GM12878 (cell line): ENCODE measurements at regions not wholly inside any gene's neighbourhood (a gene's known extent, or its start where the extent isn't known, plus 50 kb on each side); places are given as distances from the start of the nearest gene placed in this dataset.

Source experiments
- ATAC-seq: fragments of 200-7000 bp; cut with Tn5 transposase; 3 replicates; pipeline ENCODE4 v1.9.1; 2020; ENCODE audit warnings: mild to moderate bottlenecking, moderate library complexity
- BruUV-seq: library from RNA; stranded (reverse); fragments of 400-500 nt; replicated peaks from 2 replicates; lab custom pipeline; 2021; lab: Mats Ljungman, UMichigan
- CTCF ChIA-PET: fragments of 300-600 bp; sonication (Branson Sonifier 250); formaldehyde crosslinking; extraction: SDS; loops from one replicate; lab custom pipeline; 2021; ENCODE audit warnings: inconsistent platforms; lab: Yijun Ruan, JAX
- POLR2A ChIA-PET: fragments of 350-600 bp; formaldehyde crosslinking; extraction: SDS; loops from one replicate; lab custom pipeline; 2021; ENCODE audit warnings: inconsistent platforms; lab: Charles Lee
- RAD21 ChIA-PET: fragments of 300-600 bp; sonication (Branson Sonifier 250); formaldehyde crosslinking; loops from one replicate; lab custom pipeline; 2023; ENCODE audit warnings: antibody characterized with exemption; ENCODE audit not compliant: unreplicated experiment; lab: Charles Lee
- SMC1A ChIA-PET: fragments of 300-600 bp; sonication (Branson Sonifier 250); formaldehyde crosslinking; loops from one replicate; lab custom pipeline; 2023; ENCODE audit not compliant: unreplicated experiment, uncharacterized antibody; lab: Charles Lee
- DNase-seq: peaks from one replicate; pipeline ENCODE4 v3.0.0-alpha.2; 2011; ENCODE audit warnings: low read depth, low spot score
- FAIRE-seq: peaks from 3 replicates; lab custom pipeline; 2011; peaks lifted over from hg19 to GRCh38; lab: Jason Lieb, UNC
- H2AFZ ChIP-seq: 2 replicates; pipeline ENCODE4 v1.6.0; 2011; ENCODE audit warnings: low read depth, low read length, control low read depth; ENCODE audit not compliant: control insufficient read depth
- H3K27ac ChIP-seq: 2 replicates; pipeline ENCODE4 v1.5.1; 2011; ENCODE audit warnings: control low read depth; ENCODE audit not compliant: control insufficient read depth, insufficient read depth
- H3K27me3 ChIP-seq, 2 experiments: replicated peaks in 1 of 2; 2 replicates each; pipeline versions ENCODE4 v1.6.0 to v1.6.1; 2011; ENCODE audit warnings: low read length in 1 of 2; ENCODE audit not compliant: control insufficient read depth in 2 of 2, insufficient read depth in 2 of 2
- H3K36me3 ChIP-seq, 2 experiments: 2 replicates each; pipeline ENCODE4 v1.5.1; 2011; ENCODE audit warnings: low read length in 1 of 2; ENCODE audit not compliant: control insufficient read depth in 2 of 2, insufficient read depth in 2 of 2
- H3K4me1 ChIP-seq: 2 replicates; pipeline ENCODE4 v1.6.1; 2011; ENCODE audit warnings: mild to moderate bottlenecking, low read length, moderate library complexity, mixed read lengths; ENCODE audit not compliant: control insufficient read depth, insufficient read depth
- H3K4me2 ChIP-seq: 2 replicates; pipeline ENCODE4 v1.6.0; 2011; ENCODE audit warnings: control low read depth; ENCODE audit not compliant: control insufficient read depth, insufficient read depth
- H3K4me3 ChIP-seq: fragments of 200-600 bp; sonication (generic); 2 replicates; pipeline ENCODE4 v1.5.1; 2016
- H3K79me2 ChIP-seq: 2 replicates; pipeline ENCODE4 v1.6.0; 2011; ENCODE audit warnings: low read length; ENCODE audit not compliant: control insufficient read depth, insufficient read depth
- H3K9ac ChIP-seq: 2 replicates; pipeline ENCODE4 v1.8.0; 2011; ENCODE audit warnings: low read length, control low read depth, mixed read lengths; ENCODE audit not compliant: control insufficient read depth, insufficient read depth
- H3K9me3 ChIP-seq: replicated peaks from 3 replicates; pipeline ENCODE4 v1.5.1; 2011; ENCODE audit warnings: mild to moderate bottlenecking, low read length; ENCODE audit not compliant: control insufficient read depth, insufficient read depth
- H4K20me1 ChIP-seq: 2 replicates; pipeline ENCODE4 v1.6.0; 2011; ENCODE audit not compliant: control insufficient read depth, insufficient read depth
- BHLHE40 ChIP-seq, 2 experiments: fragments of 450-650 bp in 1 of 2; IDR thresholded peaks; 2 replicates each; pipeline ENCODE4 v1.6.1; 2011 to 2017; ENCODE audit warnings: low read depth in 2 of 2, borderline replicate concordance in 1 of 2, improper control_type of control experiment in 1 of 2, low read length in 1 of 2, mild to moderate bottlenecking in 1 of 2
- CBX3 ChIP-seq: fragments of 200-600 bp; sonication (generic); IDR thresholded peaks from 2 replicates; pipeline ENCODE4 v1.6.1; 2016; ENCODE audit warnings: low read depth, borderline replicate concordance
- KAT2A ChIP-seq: conservative IDR thresholded peaks from 2 replicates; pipeline ENCODE4 v1.6.1; 2011; ENCODE audit warnings: low read depth, low read length; ENCODE audit not compliant: control insufficient read depth
- NFIC ChIP-seq: IDR thresholded peaks from 2 replicates; pipeline ENCODE4 v1.6.1; 2012; ENCODE audit warnings: low read depth, mild to moderate bottlenecking, inconsistent platforms, low read length, moderate library complexity
- NRF1 ChIP-seq: conservative IDR thresholded peaks from 2 replicates; pipeline ENCODE4 v1.6.1; 2011; ENCODE audit warnings: mild to moderate bottlenecking, low read depth, low read length, improper control_type of control experiment
- RUNX3 ChIP-seq: IDR thresholded peaks from 2 replicates; pipeline ENCODE4 v1.6.1; 2012; ENCODE audit warnings: low read length, inconsistent platforms
- SIX5 ChIP-seq: IDR thresholded peaks from 2 replicates; pipeline ENCODE4 v1.6.1; 2011; ENCODE audit warnings: mild to moderate bottlenecking, low read depth, low read length, moderate library complexity; ENCODE audit not compliant: severe bottlenecking
- SREBF1 ChIP-seq: IDR thresholded peaks from 2 replicates; pipeline ENCODE4 v1.6.1; 2012; ENCODE audit warnings: mild to moderate bottlenecking, low read length
- TCF12 ChIP-seq: IDR thresholded peaks from 2 replicates; pipeline ENCODE4 v1.6.1; 2011; ENCODE audit warnings: low read depth, mild to moderate bottlenecking, low read length
- TCF3 ChIP-seq: IDR thresholded peaks from 2 replicates; pipeline ENCODE4 v1.6.1; 2012; ENCODE audit warnings: low read depth, mild to moderate bottlenecking, low read length, borderline replicate concordance; ENCODE audit not compliant: insufficient read depth
- YY1 ChIP-seq: IDR thresholded peaks from 2 replicates; pipeline ENCODE4 v1.6.1; 2011; ENCODE audit warnings: low read depth, mild to moderate bottlenecking, low read length
- ZBED1 ChIP-seq: IDR thresholded peaks from 2 replicates; pipeline ENCODE4 v1.6.1; 2016; ENCODE audit warnings: borderline replicate concordance
- WGBS: methylation state at CpG from one replicate; pipeline ENCODE4 v1.1.6; 2016; ENCODE audit warnings: low lambda C conversion rate; ENCODE audit not compliant: insufficient replicate concordance, insufficient coverage; ENCODE audit errors: missing lambda C conversion rate; 5-methylcytosine and 5-hydroxymethylcytosine counted together
- in situ Hi-C: fragments of 300-500 bp; cut with MboI; formaldehyde crosslinking; loops from 9 replicates; pipeline ENCODE4 v1.14.3; 2018; ENCODE audit warnings: mixed read lengths
- intact Hi-C: fragments of 100-400 bp; cut with micrococcal nuclease; formaldehyde crosslinking; loops from one replicate; pipeline ENCODE4 v1.14.2; 2022; ENCODE audit not compliant: unreplicated experiment
- TF ChIP-seq, protein P1 (sequence below): fragments of 450-650 bp; IDR thresholded peaks from 2 replicates; pipeline ENCODE4 v1.6.1; 2017; ENCODE audit warnings: borderline replicate concordance
- TF ChIP-seq, protein P2 (sequence below): IDR thresholded peaks from 2 replicates; pipeline ENCODE4 v1.6.1; 2011; ENCODE audit warnings: low read depth, low read length, improper control_type of control experiment, borderline replicate concordance
- TF ChIP-seq, protein P3 (sequence below): fragments of 450-650 bp; IDR thresholded peaks from 2 replicates; pipeline ENCODE4 v1.6.1; 2017; ENCODE audit warnings: antibody characterized with exemption, mild to moderate bottlenecking, moderate library complexity
- TF ChIP-seq, protein P4 (sequence below): IDR thresholded peaks from 2 replicates; pipeline ENCODE4 v1.6.1; 2011; ENCODE audit warnings: mild to moderate bottlenecking, low read depth, low read length, moderate library complexity; ENCODE audit not compliant: insufficient replicate concordance
- TF ChIP-seq, protein P5 (sequence below): IDR thresholded peaks from 2 replicates; pipeline ENCODE4 v1.6.1; 2012; ENCODE audit warnings: low read length, inconsistent platforms

DNA sequence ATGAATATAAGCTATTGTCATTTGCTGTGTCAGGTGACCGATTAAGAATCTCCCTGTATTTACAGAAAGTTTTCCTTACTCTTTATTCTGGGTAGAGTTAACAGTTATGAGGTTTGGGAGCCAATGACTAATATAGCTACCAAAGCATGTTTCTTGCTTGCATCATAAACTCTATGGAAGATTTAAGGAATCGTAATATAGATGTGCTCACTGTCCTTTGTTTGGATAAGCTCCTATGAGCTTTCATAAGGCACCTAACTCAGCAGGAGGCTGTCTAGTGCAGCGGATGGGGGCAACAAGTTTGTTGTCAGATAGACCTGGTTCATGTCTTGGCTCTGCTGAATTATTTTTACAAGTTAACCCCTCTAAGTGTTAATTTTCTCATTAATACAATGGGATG is 75.0 kb upstream of the PAQR3 start:
- CTCF ChIA-PET, result no interaction called here
- in situ Hi-C loops, result no loop called here
- BruUV-seq, result no TSS peak
- TF ChIP-seq, protein P1, sequence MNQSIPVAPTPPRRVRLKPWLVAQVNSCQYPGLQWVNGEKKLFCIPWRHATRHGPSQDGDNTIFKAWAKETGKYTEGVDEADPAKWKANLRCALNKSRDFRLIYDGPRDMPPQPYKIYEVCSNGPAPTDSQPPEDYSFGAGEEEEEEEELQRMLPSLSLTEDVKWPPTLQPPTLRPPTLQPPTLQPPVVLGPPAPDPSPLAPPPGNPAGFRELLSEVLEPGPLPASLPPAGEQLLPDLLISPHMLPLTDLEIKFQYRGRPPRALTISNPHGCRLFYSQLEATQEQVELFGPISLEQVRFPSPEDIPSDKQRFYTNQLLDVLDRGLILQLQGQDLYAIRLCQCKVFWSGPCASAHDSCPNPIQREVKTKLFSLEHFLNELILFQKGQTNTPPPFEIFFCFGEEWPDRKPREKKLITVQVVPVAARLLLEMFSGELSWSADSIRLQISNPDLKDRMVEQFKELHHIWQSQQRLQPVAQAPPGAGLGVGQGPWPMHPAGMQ, result no peak
- no peak for TF ChIP-seq SREBF1
- TF ChIP-seq, protein P2, sequence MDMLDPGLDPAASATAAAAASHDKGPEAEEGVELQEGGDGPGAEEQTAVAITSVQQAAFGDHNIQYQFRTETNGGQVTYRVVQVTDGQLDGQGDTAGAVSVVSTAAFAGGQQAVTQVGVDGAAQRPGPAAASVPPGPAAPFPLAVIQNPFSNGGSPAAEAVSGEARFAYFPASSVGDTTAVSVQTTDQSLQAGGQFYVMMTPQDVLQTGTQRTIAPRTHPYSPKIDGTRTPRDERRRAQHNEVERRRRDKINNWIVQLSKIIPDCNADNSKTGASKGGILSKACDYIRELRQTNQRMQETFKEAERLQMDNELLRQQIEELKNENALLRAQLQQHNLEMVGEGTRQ, result no peak
- no peak for TF ChIP-seq SIX5
- TF ChIP-seq BHLHE40 (IDR thresholded peaks at IDR 0.05; ENCODE audit: borderline replicate concordance in 1 of 2, low read depth in 2 of 2, low read length in 1 of 2), result no peak
- TF ChIP-seq, protein P3, sequence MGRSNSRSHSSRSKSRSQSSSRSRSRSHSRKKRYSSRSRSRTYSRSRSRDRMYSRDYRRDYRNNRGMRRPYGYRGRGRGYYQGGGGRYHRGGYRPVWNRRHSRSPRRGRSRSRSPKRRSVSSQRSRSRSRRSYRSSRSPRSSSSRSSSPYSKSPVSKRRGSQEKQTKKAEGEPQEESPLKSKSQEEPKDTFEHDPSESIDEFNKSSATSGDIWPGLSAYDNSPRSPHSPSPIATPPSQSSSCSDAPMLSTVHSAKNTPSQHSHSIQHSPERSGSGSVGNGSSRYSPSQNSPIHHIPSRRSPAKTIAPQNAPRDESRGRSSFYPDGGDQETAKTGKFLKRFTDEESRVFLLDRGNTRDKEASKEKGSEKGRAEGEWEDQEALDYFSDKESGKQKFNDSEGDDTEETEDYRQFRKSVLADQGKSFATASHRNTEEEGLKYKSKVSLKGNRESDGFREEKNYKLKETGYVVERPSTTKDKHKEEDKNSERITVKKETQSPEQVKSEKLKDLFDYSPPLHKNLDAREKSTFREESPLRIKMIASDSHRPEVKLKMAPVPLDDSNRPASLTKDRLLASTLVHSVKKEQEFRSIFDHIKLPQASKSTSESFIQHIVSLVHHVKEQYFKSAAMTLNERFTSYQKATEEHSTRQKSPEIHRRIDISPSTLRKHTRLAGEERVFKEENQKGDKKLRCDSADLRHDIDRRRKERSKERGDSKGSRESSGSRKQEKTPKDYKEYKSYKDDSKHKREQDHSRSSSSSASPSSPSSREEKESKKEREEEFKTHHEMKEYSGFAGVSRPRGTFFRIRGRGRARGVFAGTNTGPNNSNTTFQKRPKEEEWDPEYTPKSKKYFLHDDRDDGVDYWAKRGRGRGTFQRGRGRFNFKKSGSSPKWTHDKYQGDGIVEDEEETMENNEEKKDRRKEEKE, result no peak
- TF ChIP-seq, protein P4, sequence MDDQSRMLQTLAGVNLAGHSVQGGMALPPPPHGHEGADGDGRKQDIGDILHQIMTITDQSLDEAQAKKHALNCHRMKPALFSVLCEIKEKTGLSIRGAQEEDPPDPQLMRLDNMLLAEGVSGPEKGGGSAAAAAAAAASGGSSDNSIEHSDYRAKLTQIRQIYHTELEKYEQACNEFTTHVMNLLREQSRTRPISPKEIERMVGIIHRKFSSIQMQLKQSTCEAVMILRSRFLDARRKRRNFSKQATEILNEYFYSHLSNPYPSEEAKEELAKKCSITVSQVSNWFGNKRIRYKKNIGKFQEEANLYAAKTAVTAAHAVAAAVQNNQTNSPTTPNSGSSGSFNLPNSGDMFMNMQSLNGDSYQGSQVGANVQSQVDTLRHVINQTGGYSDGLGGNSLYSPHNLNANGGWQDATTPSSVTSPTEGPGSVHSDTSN, result no peak
- no peak for TF ChIP-seq RUNX3
- no peak for TF ChIP-seq CBX3
- no peak for TF ChIP-seq KAT2A
- no peak for TF ChIP-seq TCF3
- TF ChIP-seq NFIC, result no peak
- TF ChIP-seq TCF12, result no peak
- no peak for TF ChIP-seq YY1
- TF ChIP-seq, protein P5, sequence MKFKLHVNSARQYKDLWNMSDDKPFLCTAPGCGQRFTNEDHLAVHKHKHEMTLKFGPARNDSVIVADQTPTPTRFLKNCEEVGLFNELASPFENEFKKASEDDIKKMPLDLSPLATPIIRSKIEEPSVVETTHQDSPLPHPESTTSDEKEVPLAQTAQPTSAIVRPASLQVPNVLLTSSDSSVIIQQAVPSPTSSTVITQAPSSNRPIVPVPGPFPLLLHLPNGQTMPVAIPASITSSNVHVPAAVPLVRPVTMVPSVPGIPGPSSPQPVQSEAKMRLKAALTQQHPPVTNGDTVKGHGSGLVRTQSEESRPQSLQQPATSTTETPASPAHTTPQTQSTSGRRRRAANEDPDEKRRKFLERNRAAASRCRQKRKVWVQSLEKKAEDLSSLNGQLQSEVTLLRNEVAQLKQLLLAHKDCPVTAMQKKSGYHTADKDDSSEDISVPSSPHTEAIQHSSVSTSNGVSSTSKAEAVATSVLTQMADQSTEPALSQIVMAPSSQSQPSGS, result no peak
- no peak for TF ChIP-seq ZBED1
- no peak for TF ChIP-seq NRF1

More for the DNA sequence above, 75.0 kb upstream of the PAQR3 start:
- Histone ChIP-seq H3K36me3 (no peaks in the 10 kb centered on the region), H4K20me1 (no peaks in the 10 kb centered on the region), H3K4me3 (no peak overlapping the region), H3K79me2 (no peaks in the 10 kb centered on the region), H3K9me3 (no peaks in the 10 kb centered on the region), H3K27ac (no peak overlapping the region), H3K9ac (no peak overlapping the region), H3K4me1 (no peaks in the 10 kb centered on the region), H3K27me3 (no peaks in the 10 kb centered on the region), H3K4me2 (no peak overlapping the region), H2AFZ (no peak overlapping the region)
- 4% methylated on average over 3 of the region's 3 CpGs for WGBS
- DNase-seq, result no peak
- ATAC-seq, result no peak
- FAIRE-seq, result no peak
- intact Hi-C loops, result no loop called here
- SMC1A ChIA-PET, result no interaction called here
- RAD21 ChIA-PET, result no interaction called here
- POLR2A ChIA-PET, result no interaction called here
